ENCODE measurements at regions not wholly inside any gene's neighbourhood (a gene's known extent, or its start where the extent isn't known, plus 50 kb on each side); places are given as distances from the start of the nearest gene placed in this dataset.

GRCh38 chrX:52585892-52586291, 68.8 kb downstream of the SSX7 start:
- Histone ChIP-seq H3K9me3 (ENCODE audit: insufficient read depth, low read depth) (no peaks in the 10 kb centered on the region), H3K79me2 (ENCODE audit: low read depth) (no peaks in the 10 kb centered on the region), H3K27ac (no peak overlapping the region), H3K36me3 (ENCODE audit: low read depth) (no peaks in the 10 kb centered on the region), H3K4me1 (replicated peaks; ENCODE audit: insufficient read depth) (no peaks in the 10 kb centered on the region), H3K9me2 (ENCODE audit: insufficient read depth) (no peaks in the 10 kb centered on the region), H4K20me1 (ENCODE audit: insufficient read depth) (no peaks in the 10 kb centered on the region), H3F3A (ENCODE audit: insufficient read depth, low read depth) (no peaks in the 10 kb centered on the region), H3K27me3 (ENCODE audit: insufficient read depth, low read depth) (peaks cover 3% of the 10 kb centered on the region; the same call in 1 of the 2 replicates), H2AFZ (no peak overlapping the region), H3K4me3 (no peak overlapping the region), H3K4me2 (no peak overlapping the region)
- intact Hi-C loops (cut with micrococcal nuclease; ENCODE audit: unreplicated experiment), result no loop called here
- no TSS peak for BruUV-seq (replicated peaks)
- DNase-seq, result no peak
- POLR2A ChIA-PET (ENCODE audit: unreplicated experiment), result no interaction called here
- CTCF ChIA-PET, result no interaction called here
- TF ChIP-seq CTCF (conservative IDR thresholded peaks at IDR 0.05) (no peak), EZH2 (IDR thresholded peaks at IDR 0.05; ENCODE audit: low read depth) (no peak)

- no peak overlapping the region for H3K4me3 ChIP-seq
- H3F3A ChIP-seq (ENCODE audit: insufficient read depth, low read depth), result no peaks in the 10 kb centered on the region
- H3K9me3 ChIP-seq (ENCODE audit: insufficient read depth, low read depth), result no peaks in the 10 kb centered on the region
- ChIA-PET CTCF (no interaction called here), POLR2A (ENCODE audit: unreplicated experiment) (no interaction called here)
- no TSS peak for BruUV-seq (replicated peaks)
- no peak for DNase-seq
- no peaks in the 10 kb centered on the region for H3K4me1 ChIP-seq (replicated peaks; ENCODE audit: insufficient read depth)
- no peaks in the 10 kb centered on the region for H3K79me2 ChIP-seq (ENCODE audit: low read depth)
- H3K4me2 ChIP-seq, result no peak overlapping the region
- H3K27ac ChIP-seq, result no peak overlapping the region
- no peaks in the 10 kb centered on the region for H3K9me2 ChIP-seq (ENCODE audit: insufficient read depth)
- H3K36me3 ChIP-seq (ENCODE audit: low read depth), result no peaks in the 10 kb centered on the region
- no peak overlapping the region for H2AFZ ChIP-seq
- peaks cover 34% of the 10 kb centered on the region for H3K27me3 ChIP-seq (ENCODE audit: insufficient read depth, low read depth)
- TF ChIP-seq EZH2 (IDR thresholded peaks at IDR 0.05; ENCODE audit: low read depth), result no peak
- no peak for TF ChIP-seq CTCF (conservative IDR thresholded peaks at IDR 0.05)
- intact Hi-C loops (cut with micrococcal nuclease; ENCODE audit: unreplicated experiment), result loop anchor here (2.0 kb wide), 1 partner anchor 515 kb away; no protein-coding TSS in a partner anchor
- no peaks in the 10 kb centered on the region for H4K20me1 ChIP-seq (ENCODE audit: insufficient read depth)
Measured at GRCh38 chrX:52577464-52578173, 60.8 kb upstream of the XAGE1B start.

- H3F3A ChIP-seq (ENCODE audit: insufficient read depth, low read depth), result no peaks in the 10 kb centered on the region
- no peaks in the 10 kb centered on the region for H3K36me3 ChIP-seq (ENCODE audit: low read depth)
- no peak overlapping the region for H3K4me3 ChIP-seq
- no peak overlapping the region for H2AFZ ChIP-seq
- H3K79me2 ChIP-seq (ENCODE audit: low read depth), result no peaks in the 10 kb centered on the region
- no peaks in the 10 kb centered on the region for H3K9me2 ChIP-seq (ENCODE audit: insufficient read depth)
- TF ChIP-seq EZH2 (IDR thresholded peaks at IDR 0.05; ENCODE audit: low read depth) (no peak), CTCF (conservative IDR thresholded peaks at IDR 0.05) (no peak)
- H4K20me1 ChIP-seq (ENCODE audit: insufficient read depth), result no peaks in the 10 kb centered on the region
- no peak for DNase-seq
- POLR2A ChIA-PET (ENCODE audit: unreplicated experiment), result no interaction called here
- no peaks in the 10 kb centered on the region for H3K4me1 ChIP-seq (replicated peaks; ENCODE audit: insufficient read depth)
- H3K9me3 ChIP-seq (ENCODE audit: insufficient read depth, low read depth), result no peaks in the 10 kb centered on the region
- H3K27ac ChIP-seq, result no peak overlapping the region
- BruUV-seq (replicated peaks), result no TSS peak
- H3K4me2 ChIP-seq, result no peak overlapping the region
- H3K27me3 ChIP-seq (ENCODE audit: insufficient read depth, low read depth), result peaks cover 36% of the 10 kb centered on the region
- CTCF ChIA-PET, result no interaction called here
- intact Hi-C loops (cut with micrococcal nuclease; ENCODE audit: unreplicated experiment), result loop anchor here (2.0 kb wide), 1 partner anchor 516 kb away; no protein-coding TSS in a partner anchor
Measured at GRCh38 chrX:52576946-52577345, 60.1 kb upstream of the XAGE1B start.
